Suprapubic skin (tissue), 4 donors: ENCODE measurements at regions not wholly inside any gene's neighbourhood (a gene's known extent, or its start where the extent isn't known, plus 50 kb on each side); places are given as distances from the start of the nearest gene placed in this dataset.

Experiments used
- CTCF ChIP-seq, 2 donors: fragments of 200-600 bp in 1 of 2; fragments of 450-650 bp in 1 of 2; sonication (generic) in 1 of 2; IDR thresholded peaks; one replicate each; pipeline ENCODE4 v1.5.1; 2016 to 2019; ENCODE audit warnings: antibody characterized with exemption in 2 of 2, mild to moderate bottlenecking in 1 of 2, moderate library complexity in 1 of 2
- EP300 ChIP-seq: sonication (generic); formaldehyde crosslinking; IDR thresholded peaks from one replicate; pipeline ENCODE4 v1.6.1; 2017; ENCODE audit warnings: antibody characterized with exemption
- POLR2A ChIP-seq, 2 donors: fragments of 450-650 bp; IDR thresholded peaks; one replicate each; pipeline ENCODE4 v1.6.1; 2017; ENCODE audit warnings: antibody characterized with exemption in 2 of 2, mild to moderate bottlenecking in 2 of 2, moderate library complexity in 2 of 2
- POLR2AphosphoS5 ChIP-seq, 3 donors: sonication (generic); formaldehyde crosslinking; IDR thresholded peaks; one replicate each; pipeline ENCODE4 v1.6.1; 2017; ENCODE audit warnings: antibody characterized with exemption in 3 of 3

- TF ChIP-seq POLR2A (IDR thresholded peaks at IDR 0.05) (no peak), POLR2AphosphoS5 (IDR thresholded peaks at IDR 0.05) (no peak), CTCF (IDR thresholded peaks at IDR 0.05) (no peak), EP300 (no peak)
Observed at GRCh38 chr3:73695841-73696240, 71.1 kb upstream of the PDZRN3 start.
